ENCODE measurements at regions not wholly inside any gene's neighbourhood (a gene's known extent, or its start where the extent isn't known, plus 50 kb on each side); places are given as distances from the start of the nearest gene placed in this dataset.
"Not testable (repeated sequence)": the region's sequence is repeated elsewhere in the genome, so short reads cannot be mapped to it uniquely, and the experiment has no call there.

DNA sequence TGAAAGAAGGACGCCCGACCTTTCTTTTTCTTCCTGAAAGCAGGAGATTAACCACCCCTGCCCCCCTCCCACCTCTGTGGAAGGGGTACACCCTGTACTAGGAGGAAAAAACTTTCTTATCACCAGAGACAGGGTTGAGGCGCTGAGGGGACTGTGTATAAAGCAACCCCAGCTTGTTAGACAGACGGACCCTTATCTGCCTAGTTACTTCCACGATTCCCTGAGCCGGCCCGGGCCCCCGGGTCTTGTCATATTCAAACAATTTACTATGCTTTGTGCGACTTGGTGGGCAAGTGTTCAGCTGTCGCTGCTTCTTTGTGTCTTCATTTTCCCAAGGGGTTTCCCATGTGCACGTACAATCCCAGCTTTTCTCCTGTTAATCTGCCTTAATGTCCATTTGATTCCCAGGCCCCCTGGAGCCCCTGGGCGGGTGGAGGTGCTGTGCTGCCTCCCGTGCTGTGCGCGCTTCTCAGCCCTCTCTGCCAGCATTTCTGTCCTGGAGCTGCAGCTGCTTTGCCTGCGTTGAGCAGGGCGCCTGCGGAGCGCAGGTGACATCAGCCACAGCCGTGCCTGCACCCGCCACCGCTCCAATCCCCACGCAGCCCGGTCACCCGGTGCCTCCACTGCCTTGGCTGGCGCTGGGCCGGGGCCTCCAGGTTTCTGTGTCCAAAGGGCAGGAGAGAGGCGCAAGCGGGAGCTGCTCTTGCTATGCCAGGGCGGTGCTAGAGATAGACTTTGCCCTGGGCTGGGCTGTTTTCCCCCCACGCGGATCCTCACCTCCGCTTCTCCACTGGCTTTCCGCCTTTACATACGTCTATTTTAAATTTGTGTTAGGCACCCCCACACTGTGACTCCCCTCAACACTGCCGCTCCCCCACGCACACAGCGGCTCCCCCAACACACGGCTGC, 96.2 kb downstream of the TTLL2 start:
- TF ChIP-seq, protein P1, sequence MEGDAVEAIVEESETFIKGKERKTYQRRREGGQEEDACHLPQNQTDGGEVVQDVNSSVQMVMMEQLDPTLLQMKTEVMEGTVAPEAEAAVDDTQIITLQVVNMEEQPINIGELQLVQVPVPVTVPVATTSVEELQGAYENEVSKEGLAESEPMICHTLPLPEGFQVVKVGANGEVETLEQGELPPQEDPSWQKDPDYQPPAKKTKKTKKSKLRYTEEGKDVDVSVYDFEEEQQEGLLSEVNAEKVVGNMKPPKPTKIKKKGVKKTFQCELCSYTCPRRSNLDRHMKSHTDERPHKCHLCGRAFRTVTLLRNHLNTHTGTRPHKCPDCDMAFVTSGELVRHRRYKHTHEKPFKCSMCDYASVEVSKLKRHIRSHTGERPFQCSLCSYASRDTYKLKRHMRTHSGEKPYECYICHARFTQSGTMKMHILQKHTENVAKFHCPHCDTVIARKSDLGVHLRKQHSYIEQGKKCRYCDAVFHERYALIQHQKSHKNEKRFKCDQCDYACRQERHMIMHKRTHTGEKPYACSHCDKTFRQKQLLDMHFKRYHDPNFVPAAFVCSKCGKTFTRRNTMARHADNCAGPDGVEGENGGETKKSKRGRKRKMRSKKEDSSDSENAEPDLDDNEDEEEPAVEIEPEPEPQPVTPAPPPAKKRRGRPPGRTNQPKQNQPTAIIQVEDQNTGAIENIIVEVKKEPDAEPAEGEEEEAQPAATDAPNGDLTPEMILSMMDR (IDR thresholded peaks at IDR 0.05) = no peak
- TF ChIP-seq POLR2A (IDR thresholded peaks at IDR 0.05) = no peak
- DNase-seq (peak in 3 of 4 donors; percentile 19 to 49 (median 47)), ATAC-seq (peak; percentile 73)
- 51 to 56% methylated on average over 39 of the region's 39 CpGs for WGBS, 2 donors
- Histone ChIP-seq H3K4me1 (peaks cover 13% of the 10 kb centered on the region), H3K27me3 (no peaks in the 10 kb centered on the region), H3K4me3 (no peak overlapping the region), H3K9me3 (no peaks in the 10 kb centered on the region), H3K36me3 (replicated peaks in 1 of 2; ENCODE audit: insufficient read depth in 1 of 2, low read depth in 2 of 2) (no peaks in the 10 kb centered on the region), H3K27ac (no peak overlapping the region)
- intact Hi-C loops (cut with DNase I) = no loop called here

- no CpG with 5 or more reads among the region's 36 CpGs for WGBS, 2 donors
- not testable (repeated sequence) for ATAC-seq
Measured at GRCh38 chr6:167421944-167422343, 97.1 kb downstream of the TTLL2 start.

DNA sequence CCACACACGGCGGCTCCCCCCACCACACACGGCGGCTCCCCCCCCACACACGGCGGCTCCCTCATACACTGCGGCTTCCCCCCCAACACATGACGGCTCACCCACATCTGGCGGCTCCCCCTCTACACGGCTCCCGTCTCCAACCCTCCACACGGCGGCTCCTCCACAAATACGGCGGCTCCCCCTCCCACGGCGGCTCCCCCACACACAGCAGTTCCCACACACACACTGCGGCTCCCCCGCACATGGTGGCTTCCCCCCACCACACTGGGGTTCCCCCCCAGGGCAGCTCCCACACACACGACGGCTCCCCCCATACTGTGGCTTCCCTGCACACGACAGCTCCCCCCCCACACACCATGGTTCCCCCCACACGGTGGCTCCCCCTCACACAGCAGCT, 98.0 kb downstream of the TTLL2 start:
- no peak for TF ChIP-seq POLR2A (IDR thresholded peaks at IDR 0.05)
- TF ChIP-seq, protein P1 (IDR thresholded peaks at IDR 0.05) = no peak
- H3K4me1 ChIP-seq = peaks cover 13% of the 10 kb centered on the region
- ATAC-seq = no peak
- WGBS, 2 donors = 80 to 98% methylated on average over 1 to 15 of the region's 23 CpGs
- H3K27ac ChIP-seq = no peak overlapping the region
- H3K27me3 ChIP-seq = no peaks in the 10 kb centered on the region
- no peak for DNase-seq
- no peak overlapping the region for H3K4me3 ChIP-seq
- intact Hi-C loops (cut with DNase I) = no loop called here
- H3K9me3 ChIP-seq = no peaks in the 10 kb centered on the region
- no peaks in the 10 kb centered on the region for H3K36me3 ChIP-seq (replicated peaks in 1 of 2; ENCODE audit: insufficient read depth in 1 of 2, low read depth in 2 of 2)

More at GRCh38 chr6:167421944-167422343, 97.1 kb downstream of the TTLL2 start:
- peaks cover 13% of the 10 kb centered on the region for H3K4me1 ChIP-seq
- H3K27ac ChIP-seq; H3K36me3 ChIP-seq (replicated peaks in 1 of 2; ENCODE audit: insufficient read depth in 1 of 2, low read depth in 2 of 2); DNase-seq; intact Hi-C loops (cut with DNase I); H3K27me3 ChIP-seq; H3K4me3 ChIP-seq; H3K9me3 ChIP-seq: not testable (repeated sequence)

- WGBS, 2 donors = 88 to 90% methylated on average over 16 to 17 of the region's 22 CpGs
- ATAC-seq (no peak), DNase-seq (no peak)
- peaks cover 8% of the 10 kb centered on the region for H3K4me1 ChIP-seq
- no peak overlapping the region for H3K4me3 ChIP-seq
- H3K27ac ChIP-seq = no peak overlapping the region
- H3K27me3 ChIP-seq = no peaks in the 10 kb centered on the region
- H3K36me3 ChIP-seq (replicated peaks in 1 of 2; ENCODE audit: insufficient read depth in 1 of 2, low read depth in 2 of 2) = no peaks in the 10 kb centered on the region
- TF ChIP-seq POLR2A (IDR thresholded peaks at IDR 0.05) = no peak
- TF ChIP-seq, protein P1 (IDR thresholded peaks at IDR 0.05) = no peak
- intact Hi-C loops (cut with DNase I) = no loop called here
- H3K9me3 ChIP-seq = no peaks in the 10 kb centered on the region
Measured at GRCh38 chr6:167424060-167424673, 99.3 kb downstream of the TTLL2 start.

DNA sequence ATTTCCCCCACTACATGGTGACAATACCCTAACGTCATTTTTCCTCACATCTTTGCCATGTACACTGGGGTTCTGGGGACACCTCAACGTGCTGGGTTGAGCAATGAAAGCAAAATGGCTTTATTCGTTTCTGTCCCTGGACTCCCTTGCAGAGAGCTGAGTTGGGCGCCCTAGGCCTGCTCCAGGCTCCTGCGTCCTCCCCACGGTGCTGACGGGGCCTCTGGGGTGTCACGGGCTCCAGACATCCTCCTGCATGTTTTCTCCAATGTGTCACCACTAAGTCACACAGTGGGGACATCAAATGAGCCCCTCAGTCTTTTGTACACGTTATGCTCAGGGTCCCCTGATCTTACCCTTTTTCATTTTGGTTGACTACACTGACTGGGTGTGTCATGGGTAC, 99.8 kb downstream of the TTLL2 start:
- peaks cover 7% of the 10 kb centered on the region for H3K4me1 ChIP-seq
- DNase-seq = no peak
- H3K27ac ChIP-seq = no peak overlapping the region
- WGBS, 2 donors = 78 to 91% methylated on average over 7 to 9 of the region's 9 CpGs
- H3K4me3 ChIP-seq = no peak overlapping the region
- no peaks in the 10 kb centered on the region for H3K27me3 ChIP-seq
- TF ChIP-seq, protein P1 (IDR thresholded peaks at IDR 0.05) = no peak
- no peak for TF ChIP-seq POLR2A (IDR thresholded peaks at IDR 0.05)
- intact Hi-C loops (cut with DNase I) = no loop called here
- no peak for ATAC-seq
- peaks cover 0 to under 1% (median 0%) of the 10 kb centered on the region in 3 donors for H3K9me3 ChIP-seq
- no peaks in the 10 kb centered on the region for H3K36me3 ChIP-seq (replicated peaks in 1 of 2; ENCODE audit: insufficient read depth in 1 of 2, low read depth in 2 of 2)
